ENCODE measurements at regions not wholly inside any gene's neighbourhood (a gene's known extent, or its start where the extent isn't known, plus 50 kb on each side); places are given as distances from the start of the nearest gene placed in this dataset.
"Not testable (repeated sequence)": the region's sequence is repeated elsewhere in the genome, so short reads cannot be mapped to it uniquely, and the experiment has no call there.

GRCh38 chr16:51267681-51268080 lies 116.6 kb upstream of the SALL1 start:
- CTCF ChIA-PET, result no interaction called here

GRCh38 chr16:51262428-51262827 lies 111.4 kb upstream of the SALL1 start:
- DNase-seq, result no peak
- intact Hi-C loops (cut with micrococcal nuclease), result no loop called here
- Mint-ChIP-seq H3K4me3 (no peak overlapping the region), H3K27ac (no peak overlapping the region), H3K36me3 (ENCODE audit: low read depth) (no peaks in the 10 kb centered on the region), H3K27me3 (ENCODE audit: low read depth) (no peaks in the 10 kb centered on the region), H3K4me1 (ENCODE audit: low read depth) (no peaks in the 10 kb centered on the region), H3K9me3 (peaks cover 5% of the 10 kb centered on the region)
- CTCF ChIA-PET, result no interaction called here

More at GRCh38 chr16:51267681-51268080, 116.6 kb upstream of the SALL1 start:
- no peaks in the 10 kb centered on the region for H3K36me3 Mint-ChIP-seq (ENCODE audit: low read depth)
- no peaks in the 10 kb centered on the region for H3K4me1 Mint-ChIP-seq (ENCODE audit: low read depth)
- H3K9me3 Mint-ChIP-seq, result no peaks in the 10 kb centered on the region
- no peak overlapping the region for H3K4me3 Mint-ChIP-seq
- intact Hi-C loops (cut with micrococcal nuclease), result no loop called here
- H3K27me3 Mint-ChIP-seq (ENCODE audit: low read depth), result no peaks in the 10 kb centered on the region
- H3K27ac Mint-ChIP-seq, result no peak overlapping the region
- DNase-seq, result no peak

GRCh38 chr16:51261919-51262318 lies 110.8 kb upstream of the SALL1 start:
- H3K27ac Mint-ChIP-seq, result no peak overlapping the region
- H3K36me3 Mint-ChIP-seq (ENCODE audit: low read depth), result no peaks in the 10 kb centered on the region
- H3K4me3 Mint-ChIP-seq, result no peak overlapping the region
- H3K4me1 Mint-ChIP-seq (ENCODE audit: low read depth), result no peaks in the 10 kb centered on the region
- DNase-seq, result no peak
- CTCF ChIA-PET, result no interaction called here
- no peaks in the 10 kb centered on the region for H3K27me3 Mint-ChIP-seq (ENCODE audit: low read depth)
- H3K9me3 Mint-ChIP-seq, result peaks cover 5% of the 10 kb centered on the region
- intact Hi-C loops (cut with micrococcal nuclease), result no loop called here

- DNase-seq, result no peak
- H3K27ac Mint-ChIP-seq, result no peak overlapping the region
- no peaks in the 10 kb centered on the region for H3K27me3 Mint-ChIP-seq (ENCODE audit: low read depth)
- H3K9me3 Mint-ChIP-seq, result peaks cover 6% of the 10 kb centered on the region
- CTCF ChIA-PET, result no interaction called here
- no peaks in the 10 kb centered on the region for H3K4me1 Mint-ChIP-seq (ENCODE audit: low read depth)
- H3K36me3 Mint-ChIP-seq (ENCODE audit: low read depth), result no peaks in the 10 kb centered on the region
- H3K4me3 Mint-ChIP-seq, result no peak overlapping the region
- intact Hi-C loops (cut with micrococcal nuclease), result no loop called here
Observed at GRCh38 chr16:51255349-51255972, 104.4 kb upstream of the SALL1 start.

GRCh38 chr16:51254390-51254789 lies 103.3 kb upstream of the SALL1 start:
- intact Hi-C loops (cut with micrococcal nuclease); H3K9me3 Mint-ChIP-seq; H3K4me1 Mint-ChIP-seq (ENCODE audit: low read depth); H3K27ac Mint-ChIP-seq; DNase-seq; CTCF ChIA-PET; H3K36me3 Mint-ChIP-seq (ENCODE audit: low read depth); H3K27me3 Mint-ChIP-seq (ENCODE audit: low read depth); H3K4me3 Mint-ChIP-seq: not testable (repeated sequence)

- Mint-ChIP-seq H3K27ac (no peak overlapping the region), H3K36me3 (ENCODE audit: low read depth) (no peaks in the 10 kb centered on the region), H3K9me3 (no peaks in the 10 kb centered on the region), H3K4me1 (ENCODE audit: low read depth) (no peaks in the 10 kb centered on the region), H3K27me3 (ENCODE audit: low read depth) (no peaks in the 10 kb centered on the region), H3K4me3 (no peak overlapping the region)
- DNase-seq, result no peak
- intact Hi-C loops (cut with micrococcal nuclease), result no loop called here
- CTCF ChIA-PET, result no interaction called here
Observed at GRCh38 chr16:51248217-51248616, 97.1 kb upstream of the SALL1 start.

- Mint-ChIP-seq H3K36me3 (ENCODE audit: low read depth) (no peaks in the 10 kb centered on the region), H3K4me3 (no peak overlapping the region), H3K27me3 (ENCODE audit: low read depth) (no peaks in the 10 kb centered on the region), H3K4me1 (ENCODE audit: low read depth) (no peaks in the 10 kb centered on the region), H3K27ac (no peak overlapping the region), H3K9me3 (no peaks in the 10 kb centered on the region)
- no peak for DNase-seq
- CTCF ChIA-PET, result no interaction called here
- intact Hi-C loops (cut with micrococcal nuclease), result no loop called here
Observed at GRCh38 chr16:51245658-51245995, 94.6 kb upstream of the SALL1 start.

GRCh38 chr16:51244887-51245657 lies 94.0 kb upstream of the SALL1 start:
- CTCF ChIA-PET, result no interaction called here
- Mint-ChIP-seq H3K9me3 (no peaks in the 10 kb centered on the region), H3K27ac (no peak overlapping the region), H3K27me3 (ENCODE audit: low read depth) (no peaks in the 10 kb centered on the region), H3K4me1 (ENCODE audit: low read depth) (no peaks in the 10 kb centered on the region), H3K4me3 (no peak overlapping the region), H3K36me3 (ENCODE audit: low read depth) (no peaks in the 10 kb centered on the region)
- DNase-seq, result no peak
- intact Hi-C loops (cut with micrococcal nuclease), result no loop called here

- intact Hi-C loops (cut with micrococcal nuclease), result no loop called here
- CTCF ChIA-PET, result no interaction called here
- H3K4me1 Mint-ChIP-seq (ENCODE audit: low read depth), result no peaks in the 10 kb centered on the region
Observed at GRCh38 chr16:51243936-51244436, 92.9 kb upstream of the SALL1 start.

GRCh38 chr16:51242296-51242994 lies 91.4 kb upstream of the SALL1 start:
- no peaks in the 10 kb centered on the region for H3K27me3 Mint-ChIP-seq (ENCODE audit: low read depth)
- intact Hi-C loops (cut with micrococcal nuclease), result no loop called here
- no peaks in the 10 kb centered on the region for H3K36me3 Mint-ChIP-seq (ENCODE audit: low read depth)
- H3K4me3 Mint-ChIP-seq, result no peak overlapping the region
- H3K9me3 Mint-ChIP-seq, result no peaks in the 10 kb centered on the region
- DNase-seq, result no peak
- no peaks in the 10 kb centered on the region for H3K4me1 Mint-ChIP-seq (ENCODE audit: low read depth)
- CTCF ChIA-PET, result no interaction called here
- no peak overlapping the region for H3K27ac Mint-ChIP-seq

More at GRCh38 chr16:51243936-51244436, 92.9 kb upstream of the SALL1 start:
- no peaks in the 10 kb centered on the region for H3K27me3 Mint-ChIP-seq (ENCODE audit: low read depth)
- no peaks in the 10 kb centered on the region for H3K36me3 Mint-ChIP-seq (ENCODE audit: low read depth)
- H3K4me3 Mint-ChIP-seq, result no peak overlapping the region
- H3K9me3 Mint-ChIP-seq, result no peaks in the 10 kb centered on the region
- DNase-seq, result no peak
- no peak overlapping the region for H3K27ac Mint-ChIP-seq

GRCh38 chr16:51239196-51239595 lies 88.1 kb upstream of the SALL1 start:
- DNase-seq, result no peak
- no peaks in the 10 kb centered on the region for H3K9me3 Mint-ChIP-seq
- intact Hi-C loops (cut with micrococcal nuclease), result no loop called here
- no peak overlapping the region for H3K4me3 Mint-ChIP-seq
- H3K27ac Mint-ChIP-seq, result no peak overlapping the region
- H3K4me1 Mint-ChIP-seq (ENCODE audit: low read depth), result no peaks in the 10 kb centered on the region
- H3K27me3 Mint-ChIP-seq (ENCODE audit: low read depth), result no peaks in the 10 kb centered on the region
- no peaks in the 10 kb centered on the region for H3K36me3 Mint-ChIP-seq (ENCODE audit: low read depth)
- CTCF ChIA-PET, result no interaction called here

- intact Hi-C loops (cut with micrococcal nuclease), result no loop called here
- Mint-ChIP-seq H3K27ac (no peak overlapping the region), H3K4me3 (no peak overlapping the region), H3K4me1 (ENCODE audit: low read depth) (no peaks in the 10 kb centered on the region), H3K9me3 (no peaks in the 10 kb centered on the region), H3K27me3 (ENCODE audit: low read depth) (no peaks in the 10 kb centered on the region), H3K36me3 (ENCODE audit: low read depth) (no peaks in the 10 kb centered on the region)
- no peak for DNase-seq
- CTCF ChIA-PET, result no interaction called here
Observed at GRCh38 chr16:51237861-51238378, 86.8 kb upstream of the SALL1 start.

GRCh38 chr16:51237207-51237606 lies 86.1 kb upstream of the SALL1 start:
- no peaks in the 10 kb centered on the region for H3K4me1 Mint-ChIP-seq (ENCODE audit: low read depth)
- intact Hi-C loops (cut with micrococcal nuclease), result no loop called here

More at GRCh38 chr16:51237207-51237606, 86.1 kb upstream of the SALL1 start:
- Mint-ChIP-seq H3K27me3 (ENCODE audit: low read depth) (no peaks in the 10 kb centered on the region), H3K9me3 (no peaks in the 10 kb centered on the region), H3K36me3 (ENCODE audit: low read depth) (no peaks in the 10 kb centered on the region), H3K27ac (no peak overlapping the region), H3K4me3 (no peak overlapping the region)
- no peak for DNase-seq
- CTCF ChIA-PET, result no interaction called here
